ENCODE measurements at regions not wholly inside any gene's neighbourhood (a gene's known extent, or its start where the extent isn't known, plus 50 kb on each side); places are given as distances from the start of the nearest gene placed in this dataset.

GRCh38 chr10:56785292-56785691 lies 424.2 kb upstream of the ZWINT start:
- DNase-seq: no peak

GRCh38 chr10:56782503-56782902 lies 421.4 kb upstream of the ZWINT start:
- DNase-seq: no peak

- DNase-seq: no peak
These were observed 410.3 kb upstream of the ZWINT start for GRCh38 chr10:56771343-56771742.

- DNase-seq: no peak
These were observed 402.0 kb upstream of the ZWINT start for GRCh38 chr10:56763090-56763489.

GRCh38 chr10:56745490-56745889 lies 384.4 kb upstream of the ZWINT start:
- no peak for DNase-seq

GRCh38 chr10:56728349-56728748 lies 367.3 kb upstream of the ZWINT start:
- no peak for DNase-seq

GRCh38 chr10:56722912-56723311 lies 361.9 kb upstream of the ZWINT start:
- DNase-seq: no peak

GRCh38 chr10:56715262-56715661 lies 354.2 kb upstream of the ZWINT start:
- DNase-seq: no peak

- DNase-seq: no peak
These were observed 337.4 kb upstream of the ZWINT start for GRCh38 chr10:56698506-56698905.

GRCh38 chr10:56679578-56679977 lies 318.5 kb upstream of the ZWINT start:
- DNase-seq: no peak

GRCh38 chr10:56662765-56663447 lies 301.8 kb upstream of the ZWINT start:
- DNase-seq: no peak

GRCh38 chr10:56653289-56653688 lies 292.2 kb upstream of the ZWINT start:
- no peak for DNase-seq

- no peak for DNase-seq
These were observed 285.5 kb upstream of the ZWINT start for GRCh38 chr10:56646329-56647111.

GRCh38 chr10:56633876-56634452 lies 272.9 kb upstream of the ZWINT start:
- DNase-seq: no peak

- no peak for DNase-seq
These were observed 271.5 kb upstream of the ZWINT start for GRCh38 chr10:56632537-56632936.

GRCh38 chr10:56624082-56624481 lies 263.0 kb upstream of the ZWINT start:
- DNase-seq: no peak

- DNase-seq: no peak
These were observed 262.0 kb upstream of the ZWINT start for GRCh38 chr10:56623064-56623463.

GRCh38 chr10:56622335-56622973 lies 261.4 kb upstream of the ZWINT start:
- no peak for DNase-seq

GRCh38 chr10:56606202-56606601 lies 245.1 kb upstream of the ZWINT start:
- DNase-seq: no peak

GRCh38 chr10:56605051-56605450 lies 244.0 kb upstream of the ZWINT start:
- DNase-seq: peak; percentile 26

- no peak for DNase-seq
These were observed 243.6 kb upstream of the ZWINT start for GRCh38 chr10:56604624-56605023.

GRCh38 chr10:56599201-56599600 lies 238.1 kb upstream of the ZWINT start:
- no peak for DNase-seq

GRCh38 chr10:56596257-56596656 lies 235.2 kb upstream of the ZWINT start:
- no peak for DNase-seq

All from tongue (tissue), 1 donor.